IMR-90 (cell line): ENCODE measurements at regions not wholly inside any gene's neighbourhood (a gene's known extent, or its start where the extent isn't known, plus 50 kb on each side); places are given as distances from the start of the nearest gene placed in this dataset.

ENCODE experiments used
- ATAC-seq: fragments of 200-7000 bp; cut with Tn5 transposase; 2 replicates; pipeline ENCODE4 v1.9.1; 2020; ENCODE audit warnings: low read depth, mild to moderate bottlenecking, moderate library complexity
- BruUV-seq: library from RNA; stranded (reverse); fragments of 400-500 nt; replicated peaks from 2 replicates; lab custom pipeline; 2021; lab: Mats Ljungman, UMichigan
- CTCF ChIA-PET: fragments of 300-600 bp; formaldehyde crosslinking; extraction: SDS; loops from one replicate; lab custom pipeline; 2021; ENCODE audit warnings: antibody characterized with exemption; lab: Yijun Ruan, JAX
- POLR2A ChIA-PET: fragments of 300-600 bp; sonication (Branson Sonifier 250); formaldehyde crosslinking; loops from one replicate; lab custom pipeline; 2022; ENCODE audit warnings: antibody characterized with exemption; ENCODE audit not compliant: unreplicated experiment; lab: Charles Lee
- DNase-seq: peaks from one replicate; pipeline ENCODE4 v3.0.0; 2013
- H2AFZ ChIP-seq: replicated peaks from 2 replicates; pipeline ENCODE3; 2013; ENCODE audit warnings: low read length, mild to moderate bottlenecking; ENCODE audit not compliant: poor library complexity
- H2AK5ac ChIP-seq: 2 replicates; pipeline ENCODE4 v1.6.1; 2013; ENCODE audit warnings: low read depth, low read length, inconsistent platforms
- H2AK9ac ChIP-seq: replicated peaks from 2 replicates; pipeline ENCODE3; 2013; ENCODE audit warnings: mild to moderate bottlenecking, low read depth, low read length, moderate library complexity; ENCODE audit not compliant: poor library complexity
- H2BK120ac ChIP-seq: 2 replicates; pipeline ENCODE4 v1.6.1; 2013; ENCODE audit warnings: low read depth, low read length, inconsistent platforms
- H2BK15ac ChIP-seq: 3 replicates; pipeline ENCODE4 v1.6.1; 2013; ENCODE audit warnings: low read depth, low read length, inconsistent platforms
- H2BK20ac ChIP-seq: 2 replicates; pipeline ENCODE4 v1.6.1; 2013; ENCODE audit warnings: low read depth, mild to moderate bottlenecking, inconsistent platforms, low read length, moderate library complexity
- H2BK5ac ChIP-seq: 2 replicates; pipeline ENCODE4 v1.6.1; 2013; ENCODE audit warnings: mild to moderate bottlenecking, low read depth, low read length, inconsistent platforms; ENCODE audit not compliant: poor library complexity, severe bottlenecking
- H3K14ac ChIP-seq: replicated peaks from 2 replicates; pipeline ENCODE4 v1.6.1; 2013; ENCODE audit warnings: low read depth, low read length, inconsistent platforms
- H3K18ac ChIP-seq: 2 replicates; pipeline ENCODE4 v1.6.1; 2013; ENCODE audit warnings: low read depth, low read length, control low read depth
- H3K23ac ChIP-seq: 2 replicates; pipeline ENCODE4 v1.6.1; 2013; ENCODE audit warnings: low read depth, low read length, inconsistent platforms
- H3K27ac ChIP-seq: 2 replicates; pipeline ENCODE4 v1.5.1; 2013; ENCODE audit warnings: mild to moderate bottlenecking, control low read depth, low read length; ENCODE audit not compliant: insufficient read depth
- H3K27me3 ChIP-seq: 2 replicates; pipeline ENCODE4 v1.6.1; 2013; ENCODE audit warnings: low read length; ENCODE audit not compliant: control insufficient read depth, insufficient read depth
- H3K36me3 ChIP-seq: 2 replicates; pipeline ENCODE4 v1.6.1; 2013; ENCODE audit warnings: low read length, mixed read lengths; ENCODE audit not compliant: control insufficient read depth, insufficient read depth
- H3K4ac ChIP-seq: 2 replicates; pipeline ENCODE4 v1.6.1; 2013; ENCODE audit warnings: low read depth, low read length, inconsistent platforms
- H3K4me1 ChIP-seq: 2 replicates; pipeline ENCODE4 v1.6.1; 2013; ENCODE audit warnings: low read length, mixed read lengths; ENCODE audit not compliant: control insufficient read depth, insufficient read depth
- H3K4me2 ChIP-seq: 2 replicates; pipeline ENCODE4 v1.6.1; 2013; ENCODE audit warnings: low read depth, mild to moderate bottlenecking, control low read depth, low read length, moderate library complexity
- H3K4me3 ChIP-seq: 2 replicates; pipeline ENCODE4 v1.5.1; 2013; ENCODE audit warnings: low read depth, mild to moderate bottlenecking, control low read depth, low read length, moderate library complexity; ENCODE audit not compliant: insufficient read depth
- H3K56ac ChIP-seq: 2 replicates; pipeline ENCODE4 v1.6.1; 2013; ENCODE audit warnings: low read length, inconsistent platforms; ENCODE audit not compliant: insufficient read depth; ENCODE audit errors: extremely low read depth
- H3K79me1 ChIP-seq, 2 experiments: 2 replicates each; pipeline ENCODE4 v1.6.1; 2013; ENCODE audit warnings: low read length in 2 of 2, inconsistent platforms in 1 of 2, low read depth in 1 of 2
- H3K9ac ChIP-seq: 2 replicates; pipeline ENCODE4 v1.6.1; 2013; ENCODE audit warnings: low read depth, low read length, control low read depth
- H3K9me1 ChIP-seq: 2 replicates; pipeline ENCODE4 v1.6.1; 2013; ENCODE audit warnings: low read length, inconsistent platforms; ENCODE audit not compliant: insufficient read depth
- H3K9me3 ChIP-seq: 2 replicates; pipeline ENCODE4 v1.6.1; 2013; ENCODE audit warnings: low read length; ENCODE audit not compliant: control insufficient read depth, insufficient read depth
- H4K20me1 ChIP-seq: 2 replicates; pipeline ENCODE4 v1.6.1; 2013; ENCODE audit warnings: low read length, inconsistent platforms; ENCODE audit not compliant: insufficient read depth
- H4K5ac ChIP-seq: 2 replicates; pipeline ENCODE4 v1.6.1; 2013; ENCODE audit warnings: mild to moderate bottlenecking, low read depth, low read length, control low read depth
- H4K8ac ChIP-seq, 2 experiments: 2 replicates each; pipeline ENCODE4 v1.6.1; 2013; ENCODE audit warnings: low read depth in 2 of 2, low read length in 2 of 2, control low read depth in 1 of 2, inconsistent platforms in 1 of 2
- H4K91ac ChIP-seq: 2 replicates; pipeline ENCODE4 v1.6.1; 2013; ENCODE audit warnings: low read depth, low read length, inconsistent platforms; ENCODE audit not compliant: insufficient read depth
- BHLHE40 ChIP-seq: fragments of 150-350 bp; IDR thresholded peaks from 2 replicates; pipeline ENCODE4 v1.6.1; 2016; ENCODE audit warnings: mild to moderate bottlenecking, low read depth, low read length
- CEBPB ChIP-seq: IDR thresholded peaks from 2 replicates; pipeline ENCODE4 v1.6.1; 2012; ENCODE audit warnings: low read depth, low read length, improper control_type of control experiment
- CHD1 ChIP-seq: IDR thresholded peaks from 2 replicates; pipeline ENCODE4 v1.6.1; 2012; ENCODE audit warnings: low read depth, low read length, improper control_type of control experiment
- NFE2L2 ChIP-seq: fragments of 150-350 bp; IDR thresholded peaks from 2 replicates; pipeline ENCODE4 v1.6.1; 2016; ENCODE audit warnings: low read depth, mild to moderate bottlenecking, low read length
- RCOR1 ChIP-seq: IDR thresholded peaks from 2 replicates; pipeline ENCODE4 v1.6.1; 2012; ENCODE audit warnings: mild to moderate bottlenecking, low read length, improper control_type of control experiment; ENCODE audit not compliant: insufficient replicate concordance
- SMC3 ChIP-seq: fragments of 150-350 bp; IDR thresholded peaks from 2 replicates; pipeline ENCODE4 v1.6.1; 2016; ENCODE audit warnings: low read depth, mild to moderate bottlenecking, antibody characterized with exemption, low read length, moderate library complexity
- WGBS, 2 experiments: methylation state at CpG; one replicate each; pipeline versions ENCODE4 v1.1.5 to v1.1.7; 2013; ENCODE audit warnings: missing lambda C conversion rate in 2 of 2; ENCODE audit not compliant: insufficient read length in 1 of 2; ENCODE audit errors: extremely low coverage in 2 of 2; 5-methylcytosine and 5-hydroxymethylcytosine counted together
- dilution Hi-C: fragments of 300-500 bp; cut with HindIII; formaldehyde crosslinking; loops from one replicate; pipeline ENCODE4 v1.14.3; 2018; ENCODE audit warnings: low sequenced_read_pairs; ENCODE audit not compliant: unreplicated experiment
- in situ Hi-C: fragments of 300-500 bp; cut with MboI; formaldehyde crosslinking; loops from 3 replicates; pipeline ENCODE4 v1.14.3; 2019; ENCODE audit warnings: low sequenced_read_pairs, inconsistent platforms, mixed read lengths
- intact Hi-C: fragments of 100-400 bp; cut with micrococcal nuclease; formaldehyde crosslinking; loops from 2 replicates; pipeline ENCODE4 v1.10.0; 2022

DNA sequence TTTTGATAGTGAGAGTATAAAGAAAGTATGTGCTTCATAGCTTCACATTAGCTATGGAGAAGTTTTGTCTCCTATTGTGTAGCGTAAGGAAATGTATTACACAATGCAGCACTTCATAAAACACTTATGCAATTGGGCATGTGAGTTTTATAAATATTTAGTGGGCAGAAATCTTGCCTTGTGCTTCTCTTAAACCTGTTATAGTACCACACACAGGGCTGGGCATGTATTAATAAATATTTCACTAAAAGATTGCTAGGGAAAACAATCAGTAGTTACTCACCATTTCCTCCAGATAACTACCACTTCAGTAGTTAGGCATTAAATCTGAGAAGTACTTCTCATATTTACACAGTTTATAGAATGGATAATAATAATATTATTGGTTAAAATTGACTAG lies 1080.8 kb upstream of the PIK3C3 start:
- Histone ChIP-seq H3K4me2 (no peak overlapping the region), H2BK120ac (peak overlapping the region; percentile 67), H2BK20ac (peak overlapping the region; percentile 52; the same call in 1 of the 2 replicates), H4K5ac (no peak overlapping the region), H2AFZ (no peak overlapping the region), H2AK5ac (0 out of 2 replicates have a peak overlapping the region, but pooled peaks have one; percentile 33), H2AK9ac (no peak overlapping the region), H2BK15ac (peak overlapping the region; percentile 43; the same call in 1 of the 3 replicates), H3K9me1 (0 out of 2 replicates have a peak, but pooled peaks cover 2% of the 10 kb centered on the region), H4K20me1 (no peaks in the 10 kb centered on the region), H3K56ac (no peak overlapping the region), H3K27me3 (no peaks in the 10 kb centered on the region), H3K9me3 (no peaks in the 10 kb centered on the region), H3K23ac (no peak overlapping the region), H3K14ac (no peak overlapping the region), H2BK5ac (peak overlapping the region; percentile 99), H3K4ac (no peak overlapping the region; the same call in 1 of the 2 replicates), H4K91ac (no peak overlapping the region), H3K36me3 (no peaks in the 10 kb centered on the region; the same call in 1 of the 2 replicates), H4K8ac (peak overlapping the region in 1 of 2 experiments; percentile 97; a peak in 2 of 4 replicates), H3K4me1 (peaks cover 12% of the 10 kb centered on the region), H3K79me1 (no peaks in the 10 kb centered on the region), H3K4me3 (no peak overlapping the region), H3K18ac (peak overlapping the region; percentile 61; the same call in 1 of the 2 replicates), H3K27ac (no peak overlapping the region), H3K9ac (no peak overlapping the region)
- dilution Hi-C loops = no loop called here
- intact Hi-C loops = loop anchor here (10.0 kb wide), 1 partner anchor 499 kb away; no protein-coding TSS in a partner anchor
- BruUV-seq = no TSS peak
- ChIA-PET POLR2A (interaction anchor here (0.6 kb wide), 1 partner anchor 12 kb away, joined by 6 read pairs; no protein-coding TSS in a partner anchor), CTCF (interaction anchor here (0.6 to 0.7 kb wide), 2 partner anchors 157 to 308 kb away, joined by 3 read pairs; no protein-coding TSS in a partner anchor)
- ATAC-seq = peak; percentile 38
- TF ChIP-seq RCOR1 = no peak
- TF ChIP-seq CEBPB = peak; percentile 92
- no peak for TF ChIP-seq SMC3
- TF ChIP-seq CHD1 = no peak
- TF ChIP-seq BHLHE40 = peak; percentile 90
- TF ChIP-seq NFE2L2 = no peak
- in situ Hi-C loops = no loop called here
- no CpG with 5 or more reads among the region's 1 CpG for WGBS, 2 experiments
- peak; percentile 67 for DNase-seq
